ENCODE measurements at regions not wholly inside any gene's neighbourhood (a gene's known extent, or its start where the extent isn't known, plus 50 kb on each side); places are given as distances from the start of the nearest gene placed in this dataset.

DNA sequence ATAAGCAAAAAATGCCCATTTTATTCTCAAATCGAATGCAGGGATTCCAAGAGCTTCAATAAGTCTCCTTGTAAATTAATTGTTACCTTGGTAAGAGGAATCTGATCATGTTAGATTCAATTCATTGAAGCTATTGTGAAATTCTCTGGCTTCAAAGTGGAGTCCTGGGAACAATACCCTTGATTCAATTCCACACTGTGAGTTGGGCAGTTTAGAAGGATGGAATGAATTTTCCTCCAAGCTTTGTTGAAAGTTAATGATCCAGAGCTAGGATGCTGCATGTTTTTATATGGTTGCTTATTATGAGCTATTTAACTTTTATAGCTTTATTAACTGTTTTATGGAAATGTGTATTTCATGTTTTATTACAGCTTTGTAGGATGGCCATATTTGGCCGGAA lies 89.9 kb upstream of the IGF1 start:
- no peak for TF ChIP-seq RAD21 (IDR thresholded peaks at IDR 0.05; ENCODE audit: low read depth)
- TF ChIP-seq USF1 (IDR thresholded peaks at IDR 0.05), result no peak
- TF ChIP-seq TEAD4 (IDR thresholded peaks at IDR 0.05), result no peak
- no peak for TF ChIP-seq REST (IDR thresholded peaks at IDR 0.05; ENCODE audit: low read depth)
- no peak for TF ChIP-seq YY1 (IDR thresholded peaks at IDR 0.05; ENCODE audit: low read depth)

Data from Ishikawa (cell line).